ENCODE measurements at regions not wholly inside any gene's neighbourhood (a gene's known extent, or its start where the extent isn't known, plus 50 kb on each side); places are given as distances from the start of the nearest gene placed in this dataset.
"Not testable (repeated sequence)": the region's sequence is repeated elsewhere in the genome, so short reads cannot be mapped to it uniquely, and the experiment has no call there.

DNA sequence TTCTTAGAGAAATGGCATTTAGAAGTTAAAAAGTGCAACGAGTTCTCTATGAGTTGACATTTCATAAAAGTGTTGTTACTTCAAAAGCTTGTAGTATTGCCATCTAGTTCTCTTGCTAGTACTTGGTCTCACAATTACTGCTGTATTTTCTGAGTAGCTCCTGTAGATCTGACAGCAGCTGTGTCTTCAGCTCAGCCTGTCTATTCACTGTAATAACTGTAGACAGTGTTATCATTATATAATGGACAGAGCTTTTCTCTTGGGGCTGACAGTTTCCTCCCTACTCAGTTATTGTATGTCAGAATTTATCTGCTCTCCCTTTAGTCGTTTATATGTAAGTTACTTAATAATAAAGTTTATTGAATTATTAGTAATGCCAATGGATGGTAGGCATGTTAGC is 388.7 kb upstream of the VSTM2A start:
- DNase-seq: no peak

DNA sequence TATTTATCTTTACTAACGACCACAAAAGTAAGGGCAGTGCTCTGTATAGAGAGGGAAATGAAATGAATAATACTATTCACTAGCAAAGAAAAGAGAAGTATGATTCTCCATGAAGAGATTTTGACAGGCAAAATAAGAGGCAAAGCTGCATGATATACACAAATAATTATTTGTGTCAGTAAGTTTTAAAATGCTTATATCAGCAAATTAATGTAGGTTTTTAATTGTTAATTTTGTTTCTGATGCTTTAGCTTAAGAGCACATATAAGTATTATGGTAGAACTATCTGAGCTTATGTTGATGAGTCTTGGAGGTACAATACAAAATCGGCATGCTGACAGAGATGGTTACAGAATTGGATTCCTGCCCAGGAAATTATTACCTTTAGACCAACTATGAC is 383.1 kb upstream of the VSTM2A start:
- DNase-seq: no peak

DNA sequence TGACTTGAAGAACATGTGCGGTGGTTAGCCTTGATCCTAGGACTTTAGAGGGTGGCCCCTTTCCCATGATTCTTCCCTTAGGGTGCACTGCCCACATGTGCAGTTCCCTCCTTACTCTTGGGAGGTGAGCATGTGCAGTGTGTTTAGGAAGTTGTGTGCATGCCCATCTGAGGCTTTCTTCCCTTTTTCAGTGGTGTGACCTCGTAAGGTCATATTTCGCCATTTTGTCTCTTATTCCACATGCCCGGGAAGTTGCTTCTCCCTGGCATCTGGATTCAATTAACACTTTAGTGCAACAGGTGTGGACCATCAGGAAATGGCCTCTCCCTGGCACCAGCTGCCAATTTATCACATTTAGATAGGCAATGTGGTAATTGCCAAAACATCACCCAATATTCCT is 380.6 kb upstream of the VSTM2A start:
- no peak for DNase-seq

DNA sequence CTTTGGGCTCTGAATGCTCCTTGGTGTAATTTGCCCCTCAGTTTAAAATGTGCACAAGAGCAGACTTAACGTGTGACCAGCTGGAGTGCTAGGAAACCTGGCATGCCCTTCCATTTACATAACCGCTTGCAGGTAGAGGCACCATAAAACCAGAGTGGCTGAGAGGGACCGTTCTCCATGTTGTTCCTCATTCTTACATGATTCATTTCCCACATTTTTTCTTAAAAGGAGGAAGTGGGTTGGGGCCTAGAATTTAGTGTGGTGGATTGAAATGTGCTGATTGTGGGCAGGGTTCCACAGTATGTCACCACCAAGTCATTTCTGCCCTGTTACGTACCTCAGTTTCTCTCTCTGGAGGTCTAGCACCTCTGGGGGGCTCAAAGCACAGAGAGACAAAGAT is 375.8 kb upstream of the VSTM2A start:
- no peak for DNase-seq

DNA sequence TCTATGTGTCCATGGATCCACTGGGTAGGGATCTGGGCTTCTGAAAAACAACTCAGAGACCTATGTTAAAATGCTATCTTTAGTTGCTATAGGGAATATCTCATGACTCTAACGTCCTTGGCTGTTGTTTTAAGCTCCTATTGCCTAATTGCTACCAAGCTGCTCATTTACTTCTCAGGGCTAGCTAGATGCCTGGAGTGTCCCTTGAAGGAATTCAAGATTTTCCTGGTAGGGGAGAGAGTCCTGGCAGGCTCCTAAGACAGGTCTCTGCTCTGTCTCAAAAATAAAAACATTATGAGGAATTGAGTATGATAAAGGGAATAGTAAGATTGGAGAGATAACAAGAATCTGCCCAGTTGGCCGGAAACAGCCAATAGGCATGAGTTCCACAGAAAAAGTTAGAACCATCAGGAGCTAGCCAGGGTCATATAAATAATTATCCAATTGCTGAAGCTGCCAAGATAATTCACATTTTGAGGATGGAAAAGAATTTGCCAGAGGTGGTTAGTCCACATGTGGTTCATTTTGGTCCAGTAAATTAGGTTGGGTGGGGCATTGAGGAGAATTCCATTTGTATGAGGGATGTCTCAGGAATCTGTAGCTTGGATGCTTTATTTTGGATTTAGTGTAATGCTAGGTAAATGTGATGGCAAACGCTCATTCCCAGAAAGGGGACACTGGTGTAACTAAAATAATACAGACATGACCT is 362.7 kb upstream of the VSTM2A start:
- DNase-seq: no peak

DNA sequence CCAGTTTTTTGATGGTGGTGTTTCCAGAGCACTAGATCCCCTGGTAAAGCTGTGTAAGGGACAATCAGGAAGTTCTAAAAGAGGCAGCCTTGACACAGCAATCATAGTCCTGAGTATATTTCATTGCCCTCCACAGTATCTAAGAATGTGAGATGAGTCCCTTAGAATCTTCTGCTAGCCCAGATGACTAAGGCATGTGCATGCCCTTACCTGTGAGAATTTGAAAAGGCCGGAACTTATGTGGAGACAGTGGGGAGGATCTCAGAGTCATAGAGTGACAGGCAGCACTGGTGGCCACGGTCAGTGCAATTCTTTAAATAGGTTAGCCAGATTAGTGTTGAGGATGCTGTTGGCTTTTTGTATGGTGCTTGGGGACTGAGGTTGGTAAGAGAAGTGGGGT is 361.4 kb upstream of the VSTM2A start:
- DNase-seq: no peak

DNA sequence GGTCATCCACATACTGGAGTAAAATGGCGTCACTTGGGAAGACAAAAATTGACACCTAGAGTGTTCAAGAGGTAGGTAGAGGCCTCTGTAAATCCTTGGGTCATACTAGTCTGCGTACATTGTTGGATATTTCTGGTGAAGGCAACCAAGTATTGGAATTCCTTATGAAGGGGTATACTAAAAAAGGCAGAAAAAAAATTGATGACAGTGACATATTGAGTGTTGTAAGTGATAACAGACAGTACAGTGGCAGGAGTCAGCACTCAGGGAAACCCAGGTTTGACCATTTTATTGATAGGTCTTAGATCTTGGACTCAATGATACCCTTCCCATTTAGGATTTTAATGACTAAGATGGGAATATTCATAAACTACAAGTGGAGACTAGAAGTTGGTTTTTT is 359.1 kb upstream of the VSTM2A start:
- DNase-seq: no peak

DNA sequence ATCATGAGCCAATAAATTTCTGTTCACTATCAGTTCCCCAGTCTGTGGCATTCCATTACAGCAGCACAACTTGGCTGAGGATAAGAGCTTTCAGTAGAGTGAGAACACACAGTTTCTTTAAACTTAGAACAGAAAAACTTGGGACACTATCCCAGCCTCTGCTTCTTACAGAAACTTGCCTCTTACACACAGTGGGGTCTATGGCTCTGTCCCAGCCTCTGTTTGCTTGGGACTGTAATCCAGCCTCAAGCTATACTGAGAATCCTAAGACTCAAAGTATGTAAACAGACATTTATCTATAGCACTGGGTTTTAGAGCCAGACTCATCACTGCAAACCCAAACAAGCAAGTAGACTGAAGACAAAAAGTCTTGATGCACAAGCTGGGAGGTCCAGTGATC is 355.8 kb upstream of the VSTM2A start:
- no peak for DNase-seq

DNA sequence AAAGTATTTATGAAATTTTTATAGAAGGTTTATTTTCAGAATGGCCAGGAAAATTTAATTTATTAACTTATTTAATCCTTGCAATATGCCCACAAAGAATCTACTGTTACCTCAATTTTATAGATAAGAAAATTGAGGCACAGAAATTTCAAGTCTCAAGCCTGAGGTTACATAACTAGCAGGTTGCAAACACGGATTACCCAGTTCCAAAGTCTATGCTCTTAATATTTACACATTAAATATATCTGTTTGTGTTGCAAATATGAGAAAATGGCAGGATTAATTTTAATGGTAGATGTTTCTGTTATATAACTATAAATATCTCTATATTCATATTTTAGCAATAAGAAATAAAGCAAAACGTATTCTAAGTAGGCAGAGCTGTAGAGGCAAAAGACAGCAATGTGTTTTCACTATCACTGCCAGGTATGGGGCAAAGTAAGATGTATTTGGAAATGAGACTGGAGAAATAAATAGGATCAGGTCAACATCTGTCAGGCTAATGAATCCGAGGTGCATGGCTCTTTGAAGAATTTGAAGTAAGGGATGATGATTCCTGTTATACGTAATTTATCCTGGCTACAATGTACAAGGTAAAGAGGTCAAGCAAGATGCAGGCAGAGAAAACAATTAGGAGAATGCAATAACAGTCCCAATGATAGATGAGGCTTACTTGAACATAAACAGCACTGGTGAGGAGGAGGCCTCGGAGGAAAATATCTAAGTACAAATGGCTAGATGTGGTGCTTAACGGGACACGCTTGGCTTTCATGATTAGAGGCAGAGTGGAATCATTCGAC is 354.1 kb upstream of the VSTM2A start:
- no peak for DNase-seq

DNA sequence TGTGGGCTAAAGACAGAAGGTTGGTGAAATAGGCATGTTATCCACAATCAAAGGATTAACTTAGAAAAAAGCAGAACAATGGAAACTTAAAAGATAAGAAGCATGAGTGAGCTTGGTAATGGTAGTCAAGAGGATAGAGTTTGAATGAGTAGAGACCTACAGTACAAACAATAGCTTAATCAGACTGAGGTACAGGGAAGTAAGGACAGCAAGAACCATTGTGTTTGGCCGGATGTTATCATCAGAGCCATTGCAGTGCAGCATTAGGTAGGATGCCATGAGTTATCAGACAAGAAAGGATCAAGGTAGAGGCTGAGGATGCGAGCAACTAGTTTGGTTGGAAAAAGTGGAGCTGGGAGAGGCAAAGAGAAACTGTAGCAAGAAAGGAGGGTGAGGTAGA is 353.3 kb upstream of the VSTM2A start:
- DNase-seq: no peak

DNA sequence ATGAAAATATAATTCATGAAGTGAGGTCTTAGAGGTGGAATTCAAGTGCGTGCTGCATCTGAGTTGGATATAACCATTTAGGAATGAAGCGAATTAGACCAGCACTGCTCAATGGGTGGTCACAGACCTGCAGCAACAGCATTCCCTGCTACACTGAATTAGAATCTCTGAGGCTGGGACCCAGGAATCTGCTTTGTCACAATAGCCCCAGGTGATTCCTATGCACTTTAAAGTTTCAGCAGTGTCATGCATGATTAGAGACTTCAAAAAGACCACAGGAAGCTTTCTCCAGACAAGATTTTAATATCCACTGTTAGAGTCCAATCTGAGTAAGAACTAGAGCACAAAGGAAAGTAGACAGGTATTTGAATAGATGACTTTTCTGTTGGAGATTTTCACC is 352.8 kb upstream of the VSTM2A start:
- no peak for DNase-seq

DNA sequence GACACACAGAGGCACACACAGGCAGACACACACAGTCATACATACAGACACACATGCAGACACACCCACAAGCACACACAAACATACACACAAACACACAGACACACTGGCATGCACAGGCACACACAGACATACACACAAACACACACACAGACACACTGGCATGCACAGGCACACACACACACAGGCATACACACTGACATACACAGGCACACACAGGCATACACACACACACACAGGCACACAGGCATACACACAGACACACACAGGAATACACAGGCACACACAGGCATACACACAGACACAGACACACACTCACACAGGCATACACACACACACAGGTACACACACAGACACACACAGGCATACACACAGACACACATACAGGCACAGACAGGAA is 340.7 kb upstream of the VSTM2A start:
- no peak for DNase-seq

DNA sequence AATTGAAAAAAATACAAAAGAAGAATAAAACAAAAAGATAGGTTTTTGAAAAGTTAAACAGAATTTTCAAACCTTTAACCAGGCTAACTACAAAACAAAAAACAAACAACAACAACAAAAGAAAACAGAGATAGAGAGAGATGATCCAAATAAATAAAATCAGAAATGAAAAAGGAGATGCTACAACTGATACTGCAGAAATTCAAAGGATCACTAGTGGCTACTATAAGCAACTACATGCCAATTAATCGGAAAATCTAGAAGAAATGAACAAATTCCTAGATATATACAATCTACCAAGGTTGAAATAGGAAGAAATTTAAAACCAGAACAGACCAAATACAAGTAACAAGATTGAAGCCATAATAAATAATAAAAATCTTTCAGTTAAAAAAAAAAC is 326.8 kb upstream of the VSTM2A start:
- DNase-seq: no peak

DNA sequence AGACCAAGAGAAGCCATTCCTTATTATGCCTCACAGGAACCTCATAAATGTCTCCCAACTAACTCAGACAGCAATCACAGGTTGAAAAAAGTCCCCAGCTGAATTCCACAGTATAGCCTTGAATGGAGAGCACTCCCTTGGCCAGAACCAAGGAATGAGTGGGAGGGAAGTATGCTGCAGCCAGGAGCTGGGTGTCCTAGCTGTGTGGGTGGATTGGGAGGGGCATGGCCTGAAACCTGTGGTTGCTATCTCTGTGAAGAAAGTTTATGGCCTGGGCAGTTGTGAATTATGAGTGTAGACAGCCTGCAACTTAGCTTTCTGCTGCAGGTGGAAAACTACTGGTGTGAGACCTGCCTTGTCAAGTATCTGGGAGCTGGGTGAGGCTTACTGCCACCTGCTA is 316.1 kb upstream of the VSTM2A start:
- not testable (repeated sequence) for DNase-seq

DNA sequence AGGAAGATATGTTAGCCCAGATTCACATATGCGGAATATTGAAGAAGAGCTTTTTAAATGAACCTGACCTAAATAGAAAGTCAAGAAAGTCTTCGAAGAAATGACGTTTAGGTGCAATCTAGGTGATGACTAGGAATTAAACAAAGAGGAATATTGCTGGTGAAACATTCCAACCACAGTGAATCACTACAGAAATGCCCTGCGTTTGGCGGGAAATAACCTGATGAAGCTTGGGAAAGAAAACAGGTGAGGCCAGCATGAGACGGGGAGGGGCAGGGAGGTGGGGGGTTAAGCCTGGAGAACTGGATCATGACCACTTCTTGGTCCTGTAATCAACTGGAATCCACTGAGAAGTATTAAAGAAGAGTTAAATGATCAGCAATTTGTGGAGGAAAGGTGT is 299.4 kb upstream of the VSTM2A start:
- DNase-seq: no peak

DNA sequence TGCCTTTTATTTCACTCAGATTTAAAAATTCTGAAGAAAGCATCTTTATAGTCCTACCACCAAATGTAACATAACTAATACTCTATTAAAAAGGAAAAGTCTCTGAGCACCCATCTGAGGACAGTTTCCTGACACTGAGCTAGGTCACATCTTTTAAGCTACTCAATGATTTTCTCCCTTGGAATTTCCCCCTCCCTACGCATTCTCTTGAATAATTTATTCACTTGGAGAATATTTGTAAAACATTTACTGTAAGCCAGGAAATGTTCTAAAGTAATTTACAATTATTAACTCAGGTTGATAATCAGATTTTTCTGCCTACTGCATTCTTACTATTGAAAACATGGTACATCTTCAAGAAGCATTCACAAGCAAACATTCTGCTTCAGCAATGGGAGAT is 297.2 kb upstream of the VSTM2A start:
- DNase-seq: no peak

DNA sequence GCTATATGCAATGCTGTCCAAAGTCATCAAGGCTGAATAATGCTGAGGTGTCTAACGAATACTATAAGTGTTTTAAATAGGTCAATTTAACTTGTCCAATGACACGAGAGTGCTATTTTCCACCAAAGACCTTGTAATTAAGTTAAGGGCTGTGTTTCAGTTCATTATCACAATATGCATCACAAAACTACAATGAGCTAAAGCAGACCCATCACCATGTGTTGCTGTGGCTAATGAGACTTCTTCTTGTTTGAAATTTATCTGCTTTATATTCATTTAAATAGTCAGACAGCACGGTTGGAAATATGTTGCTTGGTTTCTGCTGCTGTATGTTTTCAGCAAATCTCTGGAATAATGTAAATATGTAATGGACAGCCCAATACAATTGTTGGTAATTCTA is 292.5 kb upstream of the VSTM2A start:
- no peak for DNase-seq

DNA sequence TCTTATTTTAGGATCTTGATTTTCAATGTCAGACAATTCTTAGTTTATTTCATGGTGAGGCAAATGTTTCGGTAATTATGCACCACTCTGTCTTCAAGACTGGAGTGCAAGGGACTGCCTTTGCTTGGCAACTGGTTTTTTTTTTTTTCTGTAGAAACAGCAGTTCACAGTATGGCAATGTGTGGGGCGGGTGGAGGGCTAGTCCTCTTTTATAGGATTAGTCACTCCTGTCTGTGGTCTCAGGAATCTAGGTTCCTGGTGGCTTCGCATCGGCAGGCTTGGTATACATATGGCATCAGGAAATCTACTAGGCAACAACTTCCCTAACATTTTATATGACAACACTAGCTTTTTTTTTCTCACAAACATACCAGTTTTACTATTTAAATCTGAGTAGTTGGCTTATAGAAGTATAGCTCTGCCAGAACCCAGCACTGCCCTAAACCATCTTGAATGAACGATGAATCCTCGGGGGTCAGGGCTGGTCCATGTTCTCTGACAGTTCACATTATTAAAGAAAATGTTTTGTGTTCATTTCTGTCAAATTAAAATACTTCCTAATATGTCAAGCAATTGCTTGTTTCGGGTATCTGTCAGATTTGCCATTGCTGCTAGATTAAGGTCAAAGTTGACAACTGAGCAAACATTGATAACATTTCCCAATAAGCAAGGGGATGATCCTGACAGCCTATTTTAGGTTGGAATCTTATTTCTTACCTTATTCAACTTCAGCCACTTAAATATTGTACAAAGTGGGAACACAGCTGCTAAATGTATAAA is 289.7 kb upstream of the VSTM2A start:
- no peak for DNase-seq

DNA sequence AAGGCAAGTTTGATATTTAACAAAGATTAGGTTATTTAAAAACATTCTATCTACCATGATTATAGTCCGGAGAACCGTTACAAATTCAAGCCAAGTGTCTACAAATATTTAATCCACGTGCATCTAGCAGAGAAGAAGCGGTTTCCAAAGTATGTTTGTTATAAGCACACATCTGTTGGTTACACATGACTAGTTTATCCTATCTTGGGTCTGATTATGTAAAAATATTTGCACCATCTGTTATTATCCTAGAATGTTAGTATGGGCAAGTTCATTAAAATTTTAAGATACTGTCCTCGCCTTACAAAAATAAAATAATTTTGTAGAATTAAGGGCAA is 289.2 kb upstream of the VSTM2A start:
- DNase-seq: no peak

DNA sequence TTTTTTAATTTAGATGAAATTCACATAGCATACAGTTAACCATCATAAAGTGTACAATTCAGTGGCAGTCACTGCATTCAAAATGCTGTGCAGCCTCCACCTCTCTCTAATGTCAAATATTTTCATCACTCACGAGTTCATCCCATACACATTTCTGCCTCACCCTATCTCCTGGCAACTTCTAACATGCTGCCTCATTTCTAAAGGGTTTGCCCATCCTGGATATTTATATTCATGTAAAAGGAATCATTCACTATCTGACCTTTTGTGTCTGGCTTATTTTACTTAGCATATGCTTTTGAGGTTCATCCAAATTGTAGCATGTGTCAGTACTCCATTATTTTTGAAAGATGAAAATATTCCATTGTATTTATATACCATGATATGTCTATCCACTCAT is 286.9 kb upstream of the VSTM2A start:
- DNase-seq: no peak

DNA sequence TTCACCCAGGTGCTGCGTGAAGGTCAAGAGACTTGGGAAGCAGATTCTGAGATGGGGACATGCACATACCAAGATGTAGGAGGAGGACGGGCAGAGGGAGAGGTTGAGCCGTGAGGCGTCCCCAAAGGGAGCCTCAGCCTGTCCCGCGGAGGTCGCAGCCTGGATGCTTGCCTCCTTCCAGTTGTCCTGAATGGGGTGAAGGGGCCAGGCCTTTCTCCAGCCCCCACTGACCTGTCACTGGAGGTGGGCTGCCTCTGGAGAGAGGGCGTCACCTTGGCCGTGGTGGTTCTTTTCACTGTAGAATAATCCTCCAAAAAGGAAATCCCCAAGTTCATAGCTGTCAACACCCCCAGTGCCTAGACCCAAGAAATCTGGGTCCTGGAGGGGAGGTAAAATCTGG is 283.0 kb upstream of the VSTM2A start:
- DNase-seq: no peak

DNA sequence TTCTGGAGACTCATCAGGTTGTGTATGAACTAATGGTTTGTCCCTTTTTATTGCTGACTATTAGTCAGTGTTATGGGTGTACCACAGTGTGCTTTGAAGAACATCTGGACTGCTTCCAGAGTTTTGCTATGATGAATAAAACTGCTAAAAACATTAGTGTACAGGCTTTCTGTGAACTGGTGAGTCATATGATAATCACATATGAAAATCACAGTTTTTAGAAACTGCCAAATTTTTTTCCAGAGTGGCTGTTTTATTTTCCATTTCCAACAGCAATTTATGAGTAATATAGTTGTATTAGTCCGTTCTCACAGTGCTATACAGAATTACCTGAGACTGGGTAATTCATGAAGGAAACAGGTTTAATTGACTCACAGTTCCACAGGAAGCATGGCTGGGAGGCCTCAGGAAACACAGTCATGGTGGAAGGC is 281.2 kb upstream of the VSTM2A start:
- no peak for DNase-seq

DNA sequence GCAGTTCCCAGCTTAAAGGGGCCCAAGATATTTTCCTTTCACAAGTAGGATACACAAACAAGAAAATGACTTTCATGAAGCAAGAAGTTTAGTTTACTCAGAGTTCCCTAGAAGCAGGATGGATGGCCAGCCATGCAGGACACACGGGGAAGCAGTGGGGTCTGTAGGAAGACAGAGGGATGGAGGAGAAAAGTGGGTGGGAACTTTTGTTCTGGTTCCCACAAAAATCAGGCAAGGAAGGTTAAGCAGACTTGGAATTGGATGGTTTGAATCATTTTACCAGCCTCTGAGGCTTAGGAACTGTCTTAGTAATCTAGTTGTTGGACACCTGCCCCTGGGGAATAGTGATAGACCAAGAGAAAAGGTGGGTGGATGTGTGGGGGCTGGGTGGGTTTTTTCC is 263.3 kb upstream of the VSTM2A start:
- DNase-seq: no peak
